Activated T-helper 1 cell treated with anti-CD3 and anti-CD28 coated beads, Interleukin-12 subunit alpha, Interleukin-12 subunit beta, Interleukin-2, Interleukin-4 antibody, amounts not matched to agents 30 ng/mL and 10 ng/mL and 1 ng/mL, durations not matched to agents 14 hours and 24 hours and 36 hours (primary cell): ENCODE measurements at regions not wholly inside any gene's neighbourhood (a gene's known extent, or its start where the extent isn't known, plus 50 kb on each side); places are given as distances from the start of the nearest gene placed in this dataset.

Experiments
- DNase-seq: peaks from one replicate; pipeline ENCODE4 v3.0.0; 2021; ENCODE audit warnings: low spot score
- H3K27ac Mint-ChIP-seq: one replicate; pipeline ENCODE4 v1.8.0; 2021; ENCODE audit warnings: mild to moderate bottlenecking, mixed read lengths
- H3K27me3 Mint-ChIP-seq: one replicate; pipeline ENCODE4 v1.8.0; 2022; ENCODE audit warnings: mild to moderate bottlenecking, moderate library complexity, mixed read lengths; ENCODE audit not compliant: insufficient read depth
- H3K36me3 Mint-ChIP-seq: one replicate; pipeline ENCODE4 v1.8.0; 2021; ENCODE audit warnings: low read depth, mixed read lengths
- H3K4me1 Mint-ChIP-seq: one replicate; pipeline ENCODE4 v1.8.0; 2021; ENCODE audit warnings: low read depth, mixed read lengths
- H3K4me3 Mint-ChIP-seq: one replicate; pipeline ENCODE4 v1.8.0; 2021; ENCODE audit warnings: mild to moderate bottlenecking, moderate library complexity, mixed read lengths
- H3K9me3 Mint-ChIP-seq: one replicate; pipeline ENCODE4 v1.8.0; 2021; ENCODE audit warnings: mixed read lengths
- intact Hi-C: fragments of 100-400 bp; cut with micrococcal nuclease; formaldehyde crosslinking; loops from one replicate; pipeline ENCODE4 v1.15.1; 2024

GRCh38 chr5:9863486-9863885, 233.3 kb upstream of the TAS2R1 start:
- intact Hi-C loops, result no loop called here
- Mint-ChIP-seq H3K27me3 (no peaks in the 10 kb centered on the region), H3K9me3 (peaks cover 25% of the 10 kb centered on the region), H3K36me3 (no peaks in the 10 kb centered on the region), H3K4me1 (no peaks in the 10 kb centered on the region), H3K27ac (no peak overlapping the region), H3K4me3 (no peak overlapping the region)
- DNase-seq, result no peak

- H3K4me1 Mint-ChIP-seq, result no peaks in the 10 kb centered on the region
- no peaks in the 10 kb centered on the region for H3K36me3 Mint-ChIP-seq
- no peak for DNase-seq
- no peak overlapping the region for H3K27ac Mint-ChIP-seq
- no peaks in the 10 kb centered on the region for H3K27me3 Mint-ChIP-seq
- H3K9me3 Mint-ChIP-seq, result peaks cover 22% of the 10 kb centered on the region
- intact Hi-C loops, result no loop called here
- no peak overlapping the region for H3K4me3 Mint-ChIP-seq
Observed at GRCh38 chr5:9861666-9862256, 231.6 kb upstream of the TAS2R1 start.

GRCh38 chr5:9859808-9860207, 229.7 kb upstream of the TAS2R1 start:
- intact Hi-C loops, result no loop called here
- Mint-ChIP-seq H3K27ac (no peak overlapping the region), H3K36me3 (no peaks in the 10 kb centered on the region), H3K4me3 (no peak overlapping the region), H3K4me1 (no peaks in the 10 kb centered on the region), H3K9me3 (peaks cover 10% of the 10 kb centered on the region), H3K27me3 (no peaks in the 10 kb centered on the region)
- no peak for DNase-seq

GRCh38 chr5:9858043-9858442, 227.9 kb upstream of the TAS2R1 start:
- Mint-ChIP-seq H3K27ac (no peak overlapping the region), H3K27me3 (no peaks in the 10 kb centered on the region), H3K4me3 (no peak overlapping the region), H3K9me3 (peaks cover 5% of the 10 kb centered on the region), H3K36me3 (no peaks in the 10 kb centered on the region), H3K4me1 (no peaks in the 10 kb centered on the region)
- intact Hi-C loops, result no loop called here
- DNase-seq, result no peak

- H3K4me3 Mint-ChIP-seq, result no peak overlapping the region
- no peak overlapping the region for H3K27ac Mint-ChIP-seq
- intact Hi-C loops, result no loop called here
- no peaks in the 10 kb centered on the region for H3K36me3 Mint-ChIP-seq
- no peak for DNase-seq
- H3K4me1 Mint-ChIP-seq, result no peaks in the 10 kb centered on the region
- H3K9me3 Mint-ChIP-seq, result peaks cover 5% of the 10 kb centered on the region
- H3K27me3 Mint-ChIP-seq, result no peaks in the 10 kb centered on the region
Observed at GRCh38 chr5:9853309-9853708, 223.2 kb upstream of the TAS2R1 start.

- Mint-ChIP-seq H3K4me3 (no peak overlapping the region), H3K27ac (no peak overlapping the region), H3K27me3 (no peaks in the 10 kb centered on the region), H3K9me3 (peaks cover 5% of the 10 kb centered on the region), H3K36me3 (no peaks in the 10 kb centered on the region), H3K4me1 (no peaks in the 10 kb centered on the region)
- intact Hi-C loops, result no loop called here
- DNase-seq, result no peak
Observed at GRCh38 chr5:9852671-9853070, 222.5 kb upstream of the TAS2R1 start.

DNA sequence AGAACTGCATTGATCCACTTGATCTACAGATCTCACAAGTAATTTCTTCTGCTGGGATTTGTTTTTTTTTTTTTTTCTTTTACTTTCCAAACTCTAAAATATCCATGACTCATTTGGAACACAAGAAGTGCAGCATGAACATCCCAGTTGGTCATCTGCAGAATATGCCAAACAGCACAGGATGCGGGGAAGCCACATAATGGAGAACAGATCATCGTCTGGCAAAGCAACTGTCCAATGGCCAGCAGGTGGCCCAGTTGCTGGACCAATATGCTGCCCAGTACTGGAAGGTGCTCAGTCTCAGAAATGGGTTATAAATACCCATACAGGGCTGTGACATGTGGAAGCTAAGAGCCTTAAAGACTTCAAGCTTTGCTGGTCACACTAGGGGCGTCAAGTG, 221.3 kb upstream of the TAS2R1 start:
- peaks cover 3% of the 10 kb centered on the region for H3K9me3 Mint-ChIP-seq
- H3K36me3 Mint-ChIP-seq, result no peaks in the 10 kb centered on the region
- intact Hi-C loops, result no loop called here
- H3K27ac Mint-ChIP-seq, result no peak overlapping the region
- no peaks in the 10 kb centered on the region for H3K4me1 Mint-ChIP-seq
- no peak overlapping the region for H3K4me3 Mint-ChIP-seq
- no peak for DNase-seq
- no peaks in the 10 kb centered on the region for H3K27me3 Mint-ChIP-seq

DNA sequence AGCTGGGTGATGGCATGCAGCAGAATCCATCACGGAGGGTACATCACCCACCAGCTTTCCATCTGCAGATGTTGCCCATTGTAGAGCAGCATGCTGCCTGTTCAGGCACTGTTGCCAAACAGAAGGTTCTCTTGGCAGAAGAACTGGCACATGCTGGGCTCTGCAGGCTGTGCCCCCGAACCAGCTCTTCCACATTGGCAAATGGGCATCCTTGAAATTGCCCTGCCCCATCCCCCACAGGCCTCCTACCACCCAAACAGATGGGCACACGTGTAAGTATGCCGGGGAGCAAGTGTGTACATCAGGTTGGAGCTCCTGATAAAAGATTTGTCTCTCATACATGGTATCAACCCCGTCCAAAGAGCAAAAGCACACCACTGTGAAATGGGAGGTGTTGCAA, 220.3 kb upstream of the TAS2R1 start:
- DNase-seq, result no peak
- Mint-ChIP-seq H3K27me3 (no peaks in the 10 kb centered on the region), H3K9me3 (no peaks in the 10 kb centered on the region), H3K27ac (peak overlapping the region; percentile 7), H3K4me1 (no peaks in the 10 kb centered on the region), H3K36me3 (no peaks in the 10 kb centered on the region), H3K4me3 (no peak overlapping the region)
- intact Hi-C loops, result no loop called here

- Mint-ChIP-seq H3K9me3 (peaks cover 4% of the 10 kb centered on the region), H3K36me3 (no peaks in the 10 kb centered on the region), H3K27ac (no peak overlapping the region), H3K27me3 (no peaks in the 10 kb centered on the region), H3K4me3 (no peak overlapping the region), H3K4me1 (no peaks in the 10 kb centered on the region)
- DNase-seq, result no peak
- intact Hi-C loops, result no loop called here
Observed at GRCh38 chr5:9847631-9848030, 217.5 kb upstream of the TAS2R1 start.

- no peak overlapping the region for H3K4me3 Mint-ChIP-seq
- H3K9me3 Mint-ChIP-seq, result peaks cover 4% of the 10 kb centered on the region
- intact Hi-C loops, result no loop called here
- no peak overlapping the region for H3K27ac Mint-ChIP-seq
- no peaks in the 10 kb centered on the region for H3K4me1 Mint-ChIP-seq
- no peak for DNase-seq
- no peaks in the 10 kb centered on the region for H3K27me3 Mint-ChIP-seq
- H3K36me3 Mint-ChIP-seq, result no peaks in the 10 kb centered on the region
Observed at GRCh38 chr5:9845185-9845584, 215.0 kb upstream of the TAS2R1 start.

- H3K4me3 Mint-ChIP-seq, result no peak overlapping the region
- H3K9me3 Mint-ChIP-seq, result peaks cover 4% of the 10 kb centered on the region
- H3K4me1 Mint-ChIP-seq, result no peaks in the 10 kb centered on the region
- H3K27me3 Mint-ChIP-seq, result no peaks in the 10 kb centered on the region
- intact Hi-C loops, result no loop called here
- no peak overlapping the region for H3K27ac Mint-ChIP-seq
- no peak for DNase-seq
- H3K36me3 Mint-ChIP-seq, result no peaks in the 10 kb centered on the region
Observed at GRCh38 chr5:9841516-9842170, 211.5 kb upstream of the TAS2R1 start.

DNA sequence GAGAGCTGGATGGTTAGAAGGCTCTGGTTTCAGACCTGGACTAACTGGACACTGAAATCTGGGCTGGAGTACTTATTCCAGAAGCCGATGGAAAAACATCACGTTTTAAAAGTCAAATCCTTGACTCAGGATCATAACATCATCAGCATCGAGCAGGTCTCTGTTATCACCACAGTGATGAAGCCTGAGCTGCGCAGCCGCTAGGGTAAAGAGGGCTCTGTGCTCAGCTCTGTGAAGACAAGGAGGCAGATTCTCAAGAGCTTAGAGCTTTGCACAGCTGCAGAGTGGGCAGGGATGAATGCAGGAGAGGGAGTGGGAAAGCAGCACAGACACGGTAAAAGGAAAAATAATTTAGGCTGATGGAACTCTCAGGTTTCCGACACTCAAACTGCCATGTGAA, 208.8 kb upstream of the TAS2R1 start:
- peaks cover 4% of the 10 kb centered on the region for H3K9me3 Mint-ChIP-seq
- no peak for DNase-seq
- no peak overlapping the region for H3K27ac Mint-ChIP-seq
- H3K36me3 Mint-ChIP-seq, result no peaks in the 10 kb centered on the region
- intact Hi-C loops, result no loop called here
- H3K27me3 Mint-ChIP-seq, result no peaks in the 10 kb centered on the region
- H3K4me1 Mint-ChIP-seq, result no peaks in the 10 kb centered on the region
- no peak overlapping the region for H3K4me3 Mint-ChIP-seq

DNA sequence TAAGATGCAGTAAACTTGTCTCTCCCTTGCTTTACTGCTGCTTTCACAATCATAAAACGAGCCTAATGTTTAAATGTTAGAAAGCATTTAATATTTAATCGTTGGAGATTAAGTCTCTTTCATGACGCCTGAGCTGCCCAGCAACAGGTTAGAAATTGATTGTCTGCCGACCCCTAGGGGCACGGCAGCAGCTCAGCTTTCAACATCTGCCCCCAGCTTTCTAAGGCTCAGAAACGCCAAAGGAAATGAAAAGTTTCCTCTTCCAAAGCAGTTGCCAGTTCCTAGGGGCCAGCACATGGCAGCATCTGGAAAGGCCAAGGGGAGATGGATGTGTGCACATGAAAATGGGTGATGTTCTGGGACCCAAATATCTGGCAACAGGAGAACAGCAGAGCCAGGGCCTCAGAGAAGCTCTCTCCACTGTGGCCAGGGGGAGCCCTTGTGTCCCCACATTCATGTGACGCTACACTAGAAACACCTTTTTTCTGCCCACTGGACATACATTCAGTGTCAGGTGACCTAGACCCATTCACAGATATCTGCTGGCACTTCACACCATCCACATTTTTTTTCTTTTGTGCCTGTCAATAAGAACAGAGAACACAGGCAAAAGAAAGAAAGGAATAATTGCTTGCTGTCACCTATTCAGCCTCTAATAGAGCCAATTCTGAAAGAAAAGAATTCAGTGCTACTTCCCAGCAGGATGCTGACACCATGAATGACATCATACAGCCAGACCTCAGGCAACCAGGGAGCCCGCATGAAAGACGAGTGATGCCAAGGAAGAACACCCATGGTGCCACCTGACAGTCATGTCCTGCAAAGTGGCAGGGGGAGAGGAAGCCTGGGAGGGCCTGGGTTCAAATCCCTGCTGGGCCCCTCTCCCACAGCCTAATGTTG, 205.0 kb upstream of the TAS2R1 start:
- intact Hi-C loops, result no loop called here
- Mint-ChIP-seq H3K4me3 (no peak overlapping the region), H3K27ac (no peak overlapping the region), H3K27me3 (no peaks in the 10 kb centered on the region), H3K4me1 (no peaks in the 10 kb centered on the region), H3K36me3 (no peaks in the 10 kb centered on the region), H3K9me3 (no peaks in the 10 kb centered on the region)
- DNase-seq, result no peak
